Astrocyte of the spinal cord (primary cell): ENCODE measurements at regions not wholly inside any gene's neighbourhood (a gene's known extent, or its start where the extent isn't known, plus 50 kb on each side); places are given as distances from the start of the nearest gene placed in this dataset.
A peak's percentile ranks its signal among the peaks of the same experiment; 100 is the strongest.

Experiments used
- DNase-seq: peaks from one replicate; pipeline ENCODE4 v3.0.0; 2011; ENCODE audit warnings: low read depth, low spot score
- H3K4me3 ChIP-seq: 2 replicates; pipeline ENCODE4 v1.5.1; 2011; ENCODE audit warnings: low read depth, mild to moderate bottlenecking, low read length, moderate library complexity
- in situ Hi-C: cut with HindIII; loops from 2 replicates; pipeline ENCODE4 v1.10.0; 2017; ENCODE audit warnings: low sequenced_read_pairs
- TF ChIP-seq, protein P1 (sequence below): IDR thresholded peaks from 2 replicates; pipeline ENCODE4 v1.5.1; 2012; ENCODE audit warnings: low read depth, mild to moderate bottlenecking, low read length, inconsistent platforms

DNA sequence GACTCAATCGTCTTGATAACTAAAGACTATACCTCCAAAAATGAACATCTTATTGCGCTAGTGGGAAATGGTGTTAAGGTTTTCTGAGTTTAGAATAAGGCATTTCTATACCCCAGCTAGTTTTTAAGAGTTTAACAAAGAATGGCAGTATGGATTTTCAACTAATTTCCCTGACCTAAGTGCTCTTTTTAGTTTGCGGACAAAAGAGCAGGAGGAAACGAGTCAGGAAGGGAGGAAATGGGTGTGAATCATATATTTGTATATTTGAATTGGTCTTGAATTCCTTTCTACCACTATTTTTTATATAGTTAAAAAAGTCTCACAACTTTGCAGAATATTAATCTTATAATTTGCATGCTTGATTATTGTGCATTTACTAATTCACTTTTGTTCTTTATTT lies 516.3 kb upstream of the ZNF608 start:
- in situ Hi-C loops = no loop called here
- H3K4me3 ChIP-seq = no peak overlapping the region
- TF ChIP-seq, protein P1, sequence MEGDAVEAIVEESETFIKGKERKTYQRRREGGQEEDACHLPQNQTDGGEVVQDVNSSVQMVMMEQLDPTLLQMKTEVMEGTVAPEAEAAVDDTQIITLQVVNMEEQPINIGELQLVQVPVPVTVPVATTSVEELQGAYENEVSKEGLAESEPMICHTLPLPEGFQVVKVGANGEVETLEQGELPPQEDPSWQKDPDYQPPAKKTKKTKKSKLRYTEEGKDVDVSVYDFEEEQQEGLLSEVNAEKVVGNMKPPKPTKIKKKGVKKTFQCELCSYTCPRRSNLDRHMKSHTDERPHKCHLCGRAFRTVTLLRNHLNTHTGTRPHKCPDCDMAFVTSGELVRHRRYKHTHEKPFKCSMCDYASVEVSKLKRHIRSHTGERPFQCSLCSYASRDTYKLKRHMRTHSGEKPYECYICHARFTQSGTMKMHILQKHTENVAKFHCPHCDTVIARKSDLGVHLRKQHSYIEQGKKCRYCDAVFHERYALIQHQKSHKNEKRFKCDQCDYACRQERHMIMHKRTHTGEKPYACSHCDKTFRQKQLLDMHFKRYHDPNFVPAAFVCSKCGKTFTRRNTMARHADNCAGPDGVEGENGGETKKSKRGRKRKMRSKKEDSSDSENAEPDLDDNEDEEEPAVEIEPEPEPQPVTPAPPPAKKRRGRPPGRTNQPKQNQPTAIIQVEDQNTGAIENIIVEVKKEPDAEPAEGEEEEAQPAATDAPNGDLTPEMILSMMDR = no peak
- DNase-seq = peak; percentile 8

DNA sequence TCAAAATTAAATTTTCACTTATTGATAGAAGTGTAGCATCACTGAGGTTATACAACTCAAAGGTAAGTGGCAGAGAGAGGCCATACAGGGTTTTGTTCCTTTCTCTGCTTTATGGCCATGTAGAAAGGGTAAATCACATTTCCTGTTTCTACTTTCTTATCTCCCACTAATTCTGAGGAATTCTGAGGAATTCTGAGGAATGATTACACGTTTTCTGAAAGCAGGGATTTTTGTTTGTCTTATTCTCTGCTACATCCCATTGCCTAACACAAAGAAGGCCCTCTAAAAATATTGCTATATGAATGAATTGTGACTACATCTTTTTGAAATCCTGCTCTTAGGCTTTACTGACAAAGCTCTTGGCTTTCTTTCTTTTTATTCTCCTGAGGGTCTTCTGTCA lies 516.9 kb upstream of the ZNF608 start:
- no peak overlapping the region for H3K4me3 ChIP-seq
- in situ Hi-C loops = no loop called here
- TF ChIP-seq, protein P1 = no peak
- DNase-seq = no peak

DNA sequence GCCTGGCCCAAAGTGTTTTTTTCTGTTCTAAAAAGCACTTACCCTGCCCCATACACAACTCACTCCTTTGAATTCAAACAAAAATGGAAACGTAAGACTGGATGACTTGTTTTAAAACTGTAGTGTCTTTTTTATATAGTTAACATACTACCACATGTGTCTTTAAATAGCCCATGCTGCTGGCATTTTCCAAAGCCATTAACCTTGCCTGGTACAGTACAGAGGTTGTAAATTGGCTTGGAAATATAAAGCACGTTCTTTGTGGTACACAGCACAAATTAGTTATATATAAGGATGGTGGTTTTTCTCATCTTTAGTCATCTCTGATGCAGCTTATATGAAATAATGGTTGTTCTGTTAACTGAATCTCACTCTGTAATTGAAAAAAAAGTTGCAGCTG lies 519.7 kb upstream of the ZNF608 start:
- in situ Hi-C loops = no loop called here
- DNase-seq = no peak
- TF ChIP-seq, protein P1 = no peak

DNA sequence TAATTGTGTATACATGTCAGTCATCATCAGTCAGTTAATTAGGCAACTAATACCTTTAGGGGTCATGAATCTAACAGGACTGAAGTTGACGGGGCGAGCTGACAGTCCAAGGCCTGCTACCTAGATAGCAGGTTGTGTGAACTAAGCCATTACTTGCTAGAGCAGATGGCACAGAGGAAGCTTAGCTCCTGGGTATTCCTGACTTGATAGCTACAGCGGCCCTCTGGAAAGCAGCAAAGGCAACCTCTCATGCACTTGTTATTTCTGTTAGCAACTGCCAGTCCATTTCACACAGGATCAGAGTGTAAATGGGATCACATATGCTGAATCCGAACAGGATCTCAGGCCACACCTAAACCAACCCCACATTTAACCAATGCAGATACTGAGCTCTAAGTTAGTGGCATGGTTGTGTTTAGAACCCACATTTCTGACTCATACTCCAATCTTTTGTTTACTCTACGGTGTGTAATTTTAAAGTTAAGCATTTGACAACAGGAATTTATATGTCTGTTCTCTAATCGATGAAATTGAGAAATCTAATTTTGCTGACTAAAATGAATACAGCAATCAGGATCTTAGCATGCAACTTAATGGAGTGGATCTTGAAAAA lies 521.3 kb upstream of the ZNF608 start:
- TF ChIP-seq, protein P1 = no peak
- no peak for DNase-seq
- H3K4me3 ChIP-seq = no peak overlapping the region
- in situ Hi-C loops = no loop called here

More for the DNA sequence above, 519.7 kb upstream of the ZNF608 start:
- no peak overlapping the region for H3K4me3 ChIP-seq

DNA sequence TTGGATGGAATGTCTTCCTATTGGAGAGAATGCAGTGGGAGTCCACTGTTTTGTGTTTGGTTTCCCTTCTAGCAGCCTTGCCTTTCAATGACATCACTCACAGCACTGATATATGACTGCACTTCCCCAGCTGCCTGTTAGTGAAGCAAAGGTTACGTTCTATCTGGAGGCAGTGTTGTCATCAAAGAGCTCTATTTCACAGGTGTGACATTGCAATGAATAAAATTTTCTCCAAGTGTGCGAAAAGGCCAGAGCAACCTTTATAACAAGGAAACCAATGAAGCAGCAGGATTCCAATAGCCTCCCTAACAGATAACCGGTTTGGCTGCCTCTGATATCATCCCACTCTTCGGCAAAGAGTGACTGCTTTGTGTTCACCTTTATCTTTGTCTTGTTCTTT lies 523.5 kb upstream of the ZNF608 start:
- no peak overlapping the region for H3K4me3 ChIP-seq
- DNase-seq = no peak
- in situ Hi-C loops = no loop called here
- TF ChIP-seq, protein P1 = no peak

DNA sequence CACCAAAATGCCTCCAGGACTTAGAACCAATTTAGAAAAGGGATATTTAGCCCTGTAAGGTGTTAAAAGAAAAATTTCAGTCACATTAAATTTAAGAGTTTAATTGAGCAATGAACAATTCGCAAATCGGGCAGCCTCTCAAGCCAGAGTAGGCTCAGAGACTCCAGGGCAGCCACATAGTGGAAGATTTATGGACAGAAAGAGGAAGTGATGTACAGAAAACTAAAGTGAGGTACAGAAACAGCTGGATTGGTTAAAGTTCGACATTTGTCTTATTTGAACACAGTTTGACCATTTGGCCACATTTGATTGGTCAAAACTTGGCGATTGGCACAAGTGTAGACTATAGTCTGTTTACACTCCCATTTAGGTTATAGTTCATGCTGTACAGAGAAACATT lies 525.9 kb upstream of the ZNF608 start:
- DNase-seq = no peak

More for the DNA sequence above, 525.9 kb upstream of the ZNF608 start:
- in situ Hi-C loops = no loop called here
- TF ChIP-seq, protein P1 = no peak
- H3K4me3 ChIP-seq = no peak overlapping the region
